ENCODE measurements at regions not wholly inside any gene's neighbourhood (a gene's known extent, or its start where the extent isn't known, plus 50 kb on each side); places are given as distances from the start of the nearest gene placed in this dataset.

DNA sequence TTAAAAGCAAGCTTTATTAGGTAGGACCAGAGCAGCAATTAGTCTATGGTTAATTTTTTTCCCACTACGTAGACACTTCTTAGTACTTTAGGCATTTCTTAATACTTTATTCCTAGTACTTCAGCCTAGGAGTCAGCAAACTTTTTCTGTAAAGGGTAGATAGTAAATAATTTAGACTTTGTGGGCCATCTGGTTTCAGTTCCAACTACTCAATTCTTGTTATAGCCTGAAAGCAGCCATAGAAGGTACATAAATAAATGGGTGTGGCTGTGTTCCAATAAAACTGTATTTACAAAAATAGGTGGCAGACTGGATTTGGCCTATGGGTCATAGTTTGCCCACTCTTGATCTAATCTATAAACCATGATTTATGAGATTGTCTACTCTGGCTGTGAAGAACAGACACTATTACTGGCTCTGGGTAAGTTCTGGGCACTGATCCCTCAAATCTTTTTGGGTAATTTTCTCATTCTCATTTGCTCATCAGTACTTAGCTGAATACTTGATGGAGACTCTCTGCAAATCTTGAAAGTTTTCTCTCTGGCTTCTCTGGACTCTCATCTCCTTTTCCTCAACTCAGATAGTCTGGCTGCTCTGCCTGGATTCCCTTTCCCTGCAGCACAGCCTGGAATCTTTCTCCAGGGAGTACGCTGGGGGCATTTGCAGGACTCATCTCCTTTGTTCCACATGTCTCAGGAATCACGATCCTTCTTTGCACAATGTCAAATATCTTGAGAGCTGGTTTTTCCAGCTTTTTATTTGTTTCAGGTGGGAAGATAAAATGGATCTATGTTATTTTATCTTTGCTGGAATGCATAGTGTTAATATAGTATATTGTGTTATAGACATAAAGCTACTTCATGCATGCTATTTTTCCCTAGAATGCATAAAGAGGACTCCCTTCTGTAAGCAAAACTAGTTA, 524.8 kb upstream of the TBL1XR1 start:
- TF ChIP-seq, protein P1, sequence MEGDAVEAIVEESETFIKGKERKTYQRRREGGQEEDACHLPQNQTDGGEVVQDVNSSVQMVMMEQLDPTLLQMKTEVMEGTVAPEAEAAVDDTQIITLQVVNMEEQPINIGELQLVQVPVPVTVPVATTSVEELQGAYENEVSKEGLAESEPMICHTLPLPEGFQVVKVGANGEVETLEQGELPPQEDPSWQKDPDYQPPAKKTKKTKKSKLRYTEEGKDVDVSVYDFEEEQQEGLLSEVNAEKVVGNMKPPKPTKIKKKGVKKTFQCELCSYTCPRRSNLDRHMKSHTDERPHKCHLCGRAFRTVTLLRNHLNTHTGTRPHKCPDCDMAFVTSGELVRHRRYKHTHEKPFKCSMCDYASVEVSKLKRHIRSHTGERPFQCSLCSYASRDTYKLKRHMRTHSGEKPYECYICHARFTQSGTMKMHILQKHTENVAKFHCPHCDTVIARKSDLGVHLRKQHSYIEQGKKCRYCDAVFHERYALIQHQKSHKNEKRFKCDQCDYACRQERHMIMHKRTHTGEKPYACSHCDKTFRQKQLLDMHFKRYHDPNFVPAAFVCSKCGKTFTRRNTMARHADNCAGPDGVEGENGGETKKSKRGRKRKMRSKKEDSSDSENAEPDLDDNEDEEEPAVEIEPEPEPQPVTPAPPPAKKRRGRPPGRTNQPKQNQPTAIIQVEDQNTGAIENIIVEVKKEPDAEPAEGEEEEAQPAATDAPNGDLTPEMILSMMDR (conservative IDR thresholded peaks at IDR 0.05 in 1 of 2, IDR thresholded peaks at IDR 0.05 in 1 of 2; ENCODE audit: extremely low read depth in 1 of 2, insufficient read depth in 1 of 2, low read depth in 1 of 2, low read length in 2 of 2) = no peak
- no peak for TF ChIP-seq EZH2 (IDR thresholded peaks at IDR 0.05; ENCODE audit: borderline replicate concordance, low read length)

Data from mammary epithelial cell (primary cell).